ENCODE measurements at regions not wholly inside any gene's neighbourhood (a gene's known extent, or its start where the extent isn't known, plus 50 kb on each side); places are given as distances from the start of the nearest gene placed in this dataset.

DNA sequence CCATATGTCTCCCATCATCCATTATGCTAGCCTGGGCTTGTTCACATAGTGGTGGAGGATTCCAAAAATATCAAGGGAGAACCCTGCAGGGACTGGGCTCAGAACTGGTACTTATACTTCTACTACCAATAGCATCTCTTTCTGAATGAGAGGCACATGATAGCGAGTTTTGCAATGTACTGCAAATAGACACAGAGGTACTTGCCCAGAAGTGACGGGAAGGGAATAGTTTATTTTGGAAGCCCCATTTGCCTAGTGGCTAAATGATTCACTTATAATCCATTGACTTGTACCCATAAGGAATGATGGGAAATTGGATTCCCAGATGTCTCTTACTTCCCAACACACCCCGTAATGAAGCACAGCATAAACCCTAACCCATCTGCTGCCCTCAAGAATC is 124.8 kb upstream of the ERCC4 start:
- no TSS peak for BruUV-seq (replicated peaks)
- 0% methylated on average over 3 of the region's 3 CpGs for WGBS (ENCODE audit: insufficient coverage, low coverage, missing lambda C conversion rate)
- no peak for FAIRE-seq
- no peak overlapping the region for H3K9ac ChIP-seq (ENCODE audit: insufficient read depth in 1 of 2, low read depth in 2 of 2, low read length in 2 of 2)
- no peaks in the 10 kb centered on the region for H3K9me3 ChIP-seq (replicated peaks; ENCODE audit: control insufficient read depth, insufficient read depth, low read depth, low read length)
- no peak overlapping the region for H2AFZ ChIP-seq (ENCODE audit: low read depth, low read length)
- H3K4me3 ChIP-seq, result no peak overlapping the region
- H3K36me3 ChIP-seq (ENCODE audit: control insufficient read depth, insufficient read depth, low read length), result no peaks in the 10 kb centered on the region
- ChIA-PET POLR2A (no interaction called here), CTCF (ENCODE audit: low intra/inter-chr PET ratio) (no interaction called here)
- no peak for ATAC-seq
- H3K27me3 ChIP-seq (ENCODE audit: control insufficient read depth in 2 of 2, insufficient read depth in 2 of 2, low read length in 2 of 2), result no peaks in the 10 kb centered on the region
- no peak for DNase-seq (ENCODE audit: extremely low read depth in 1 of 4, low spot score in 3 of 4)
- intact Hi-C loops (cut with micrococcal nuclease), result no loop called here
- no peak overlapping the region for H3K4me2 ChIP-seq (ENCODE audit: insufficient read depth, low read length)
- H3K27ac ChIP-seq (ENCODE audit: extremely low read depth, low read depth, low read length), result no peak overlapping the region
- no peaks in the 10 kb centered on the region for H3K9me1 ChIP-seq (ENCODE audit: control insufficient read depth, insufficient read depth, low read length)
- H4K20me1 ChIP-seq (replicated peaks; ENCODE audit: control insufficient read depth, insufficient read depth, low read length), result no peaks in the 10 kb centered on the region
- in situ Hi-C loops (cut with MboI), result no loop called here
- H3K4me1 ChIP-seq (replicated peaks in 1 of 2; ENCODE audit: control insufficient read depth in 2 of 2, insufficient read depth in 2 of 2, low read length in 2 of 2), result no peaks in the 10 kb centered on the region
- H3K79me2 ChIP-seq (ENCODE audit: control insufficient read depth, insufficient read depth, low read length), result no peaks in the 10 kb centered on the region
- TF ChIP-seq, protein P1, sequence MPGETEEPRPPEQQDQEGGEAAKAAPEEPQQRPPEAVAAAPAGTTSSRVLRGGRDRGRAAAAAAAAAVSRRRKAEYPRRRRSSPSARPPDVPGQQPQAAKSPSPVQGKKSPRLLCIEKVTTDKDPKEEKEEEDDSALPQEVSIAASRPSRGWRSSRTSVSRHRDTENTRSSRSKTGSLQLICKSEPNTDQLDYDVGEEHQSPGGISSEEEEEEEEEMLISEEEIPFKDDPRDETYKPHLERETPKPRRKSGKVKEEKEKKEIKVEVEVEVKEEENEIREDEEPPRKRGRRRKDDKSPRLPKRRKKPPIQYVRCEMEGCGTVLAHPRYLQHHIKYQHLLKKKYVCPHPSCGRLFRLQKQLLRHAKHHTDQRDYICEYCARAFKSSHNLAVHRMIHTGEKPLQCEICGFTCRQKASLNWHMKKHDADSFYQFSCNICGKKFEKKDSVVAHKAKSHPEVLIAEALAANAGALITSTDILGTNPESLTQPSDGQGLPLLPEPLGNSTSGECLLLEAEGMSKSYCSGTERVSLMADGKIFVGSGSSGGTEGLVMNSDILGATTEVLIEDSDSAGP (CRISPR knock-in tag; IDR thresholded peaks at IDR 0.05), result no peak
- TF ChIP-seq SAP30 (IDR thresholded peaks at IDR 0.05; ENCODE audit: borderline replicate concordance, insufficient read depth, low read depth, low read length, poor library complexity, severe bottlenecking) (no peak), TSC22D4 (tag; IDR thresholded peaks at IDR 0.05) (no peak), ZBTB1 (CRISPR knock-in tag; IDR thresholded peaks at IDR 0.05; ENCODE audit: borderline replicate concordance, low read depth) (no peak), SMARCA4 (IDR thresholded peaks at IDR 0.05) (no peak), HNRNPUL1 (IDR thresholded peaks at IDR 0.05; ENCODE audit: low read length) (no peak), ZNF12 (CRISPR knock-in tag; IDR thresholded peaks at IDR 0.05) (no peak), TAF7 (tag; IDR thresholded peaks at IDR 0.05) (no peak)
- TF ChIP-seq, protein P2, sequence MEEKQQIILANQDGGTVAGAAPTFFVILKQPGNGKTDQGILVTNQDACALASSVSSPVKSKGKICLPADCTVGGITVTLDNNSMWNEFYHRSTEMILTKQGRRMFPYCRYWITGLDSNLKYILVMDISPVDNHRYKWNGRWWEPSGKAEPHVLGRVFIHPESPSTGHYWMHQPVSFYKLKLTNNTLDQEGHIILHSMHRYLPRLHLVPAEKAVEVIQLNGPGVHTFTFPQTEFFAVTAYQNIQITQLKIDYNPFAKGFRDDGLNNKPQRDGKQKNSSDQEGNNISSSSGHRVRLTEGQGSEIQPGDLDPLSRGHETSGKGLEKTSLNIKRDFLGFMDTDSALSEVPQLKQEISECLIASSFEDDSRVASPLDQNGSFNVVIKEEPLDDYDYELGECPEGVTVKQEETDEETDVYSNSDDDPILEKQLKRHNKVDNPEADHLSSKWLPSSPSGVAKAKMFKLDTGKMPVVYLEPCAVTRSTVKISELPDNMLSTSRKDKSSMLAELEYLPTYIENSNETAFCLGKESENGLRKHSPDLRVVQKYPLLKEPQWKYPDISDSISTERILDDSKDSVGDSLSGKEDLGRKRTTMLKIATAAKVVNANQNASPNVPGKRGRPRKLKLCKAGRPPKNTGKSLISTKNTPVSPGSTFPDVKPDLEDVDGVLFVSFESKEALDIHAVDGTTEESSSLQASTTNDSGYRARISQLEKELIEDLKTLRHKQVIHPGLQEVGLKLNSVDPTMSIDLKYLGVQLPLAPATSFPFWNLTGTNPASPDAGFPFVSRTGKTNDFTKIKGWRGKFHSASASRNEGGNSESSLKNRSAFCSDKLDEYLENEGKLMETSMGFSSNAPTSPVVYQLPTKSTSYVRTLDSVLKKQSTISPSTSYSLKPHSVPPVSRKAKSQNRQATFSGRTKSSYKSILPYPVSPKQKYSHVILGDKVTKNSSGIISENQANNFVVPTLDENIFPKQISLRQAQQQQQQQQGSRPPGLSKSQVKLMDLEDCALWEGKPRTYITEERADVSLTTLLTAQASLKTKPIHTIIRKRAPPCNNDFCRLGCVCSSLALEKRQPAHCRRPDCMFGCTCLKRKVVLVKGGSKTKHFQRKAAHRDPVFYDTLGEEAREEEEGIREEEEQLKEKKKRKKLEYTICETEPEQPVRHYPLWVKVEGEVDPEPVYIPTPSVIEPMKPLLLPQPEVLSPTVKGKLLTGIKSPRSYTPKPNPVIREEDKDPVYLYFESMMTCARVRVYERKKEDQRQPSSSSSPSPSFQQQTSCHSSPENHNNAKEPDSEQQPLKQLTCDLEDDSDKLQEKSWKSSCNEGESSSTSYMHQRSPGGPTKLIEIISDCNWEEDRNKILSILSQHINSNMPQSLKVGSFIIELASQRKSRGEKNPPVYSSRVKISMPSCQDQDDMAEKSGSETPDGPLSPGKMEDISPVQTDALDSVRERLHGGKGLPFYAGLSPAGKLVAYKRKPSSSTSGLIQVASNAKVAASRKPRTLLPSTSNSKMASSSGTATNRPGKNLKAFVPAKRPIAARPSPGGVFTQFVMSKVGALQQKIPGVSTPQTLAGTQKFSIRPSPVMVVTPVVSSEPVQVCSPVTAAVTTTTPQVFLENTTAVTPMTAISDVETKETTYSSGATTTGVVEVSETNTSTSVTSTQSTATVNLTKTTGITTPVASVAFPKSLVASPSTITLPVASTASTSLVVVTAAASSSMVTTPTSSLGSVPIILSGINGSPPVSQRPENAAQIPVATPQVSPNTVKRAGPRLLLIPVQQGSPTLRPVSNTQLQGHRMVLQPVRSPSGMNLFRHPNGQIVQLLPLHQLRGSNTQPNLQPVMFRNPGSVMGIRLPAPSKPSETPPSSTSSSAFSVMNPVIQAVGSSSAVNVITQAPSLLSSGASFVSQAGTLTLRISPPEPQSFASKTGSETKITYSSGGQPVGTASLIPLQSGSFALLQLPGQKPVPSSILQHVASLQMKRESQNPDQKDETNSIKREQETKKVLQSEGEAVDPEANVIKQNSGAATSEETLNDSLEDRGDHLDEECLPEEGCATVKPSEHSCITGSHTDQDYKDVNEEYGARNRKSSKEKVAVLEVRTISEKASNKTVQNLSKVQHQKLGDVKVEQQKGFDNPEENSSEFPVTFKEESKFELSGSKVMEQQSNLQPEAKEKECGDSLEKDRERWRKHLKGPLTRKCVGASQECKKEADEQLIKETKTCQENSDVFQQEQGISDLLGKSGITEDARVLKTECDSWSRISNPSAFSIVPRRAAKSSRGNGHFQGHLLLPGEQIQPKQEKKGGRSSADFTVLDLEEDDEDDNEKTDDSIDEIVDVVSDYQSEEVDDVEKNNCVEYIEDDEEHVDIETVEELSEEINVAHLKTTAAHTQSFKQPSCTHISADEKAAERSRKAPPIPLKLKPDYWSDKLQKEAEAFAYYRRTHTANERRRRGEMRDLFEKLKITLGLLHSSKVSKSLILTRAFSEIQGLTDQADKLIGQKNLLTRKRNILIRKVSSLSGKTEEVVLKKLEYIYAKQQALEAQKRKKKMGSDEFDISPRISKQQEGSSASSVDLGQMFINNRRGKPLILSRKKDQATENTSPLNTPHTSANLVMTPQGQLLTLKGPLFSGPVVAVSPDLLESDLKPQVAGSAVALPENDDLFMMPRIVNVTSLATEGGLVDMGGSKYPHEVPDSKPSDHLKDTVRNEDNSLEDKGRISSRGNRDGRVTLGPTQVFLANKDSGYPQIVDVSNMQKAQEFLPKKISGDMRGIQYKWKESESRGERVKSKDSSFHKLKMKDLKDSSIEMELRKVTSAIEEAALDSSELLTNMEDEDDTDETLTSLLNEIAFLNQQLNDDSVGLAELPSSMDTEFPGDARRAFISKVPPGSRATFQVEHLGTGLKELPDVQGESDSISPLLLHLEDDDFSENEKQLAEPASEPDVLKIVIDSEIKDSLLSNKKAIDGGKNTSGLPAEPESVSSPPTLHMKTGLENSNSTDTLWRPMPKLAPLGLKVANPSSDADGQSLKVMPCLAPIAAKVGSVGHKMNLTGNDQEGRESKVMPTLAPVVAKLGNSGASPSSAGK (IDR thresholded peaks at IDR 0.05), result no peak
- TF ChIP-seq, protein P3, sequence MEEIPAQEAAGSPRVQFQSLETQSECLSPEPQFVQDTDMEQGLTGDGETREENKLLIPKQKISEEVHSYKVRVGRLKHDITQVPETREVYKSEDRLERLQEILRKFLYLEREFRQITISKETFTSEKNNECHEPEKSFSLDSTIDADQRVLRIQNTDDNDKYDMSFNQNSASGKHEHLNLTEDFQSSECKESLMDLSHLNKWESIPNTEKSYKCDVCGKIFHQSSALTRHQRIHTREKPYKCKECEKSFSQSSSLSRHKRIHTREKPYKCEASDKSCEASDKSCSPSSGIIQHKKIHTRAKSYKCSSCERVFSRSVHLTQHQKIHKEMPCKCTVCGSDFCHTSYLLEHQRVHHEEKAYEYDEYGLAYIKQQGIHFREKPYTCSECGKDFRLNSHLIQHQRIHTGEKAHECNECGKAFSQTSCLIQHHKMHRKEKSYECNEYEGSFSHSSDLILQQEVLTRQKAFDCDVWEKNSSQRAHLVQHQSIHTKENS (CRISPR knock-in tag; IDR thresholded peaks at IDR 0.05), result no peak
